Right atrium auricular region (tissue), 2 donors: ENCODE measurements at regions not wholly inside any gene's neighbourhood (a gene's known extent, or its start where the extent isn't known, plus 50 kb on each side); places are given as distances from the start of the nearest gene placed in this dataset.
A peak's percentile ranks its signal among the peaks of the same experiment; 100 is the strongest.

Experiments used
- DNase-seq: peaks from one replicate; pipeline ENCODE4 v3.0.0-alpha.2; 2019; ENCODE audit warnings: low spot score
- H3K27ac ChIP-seq, 2 donors: fragments of 200-600 bp; sonication (generic); 1 replicate in 1 of 2; 2 replicates in 1 of 2; pipeline ENCODE4 v1.5.1; 2016 to 2019
- H3K27me3 ChIP-seq, 2 donors: fragments of 200-600 bp; sonication (generic); one replicate each; pipeline versions ENCODE4 v1.5.1 to v1.6.0; 2017 to 2019
- H3K36me3 ChIP-seq: fragments of 200-600 bp; sonication (generic); one replicate; pipeline ENCODE4 v1.5.1; 2016
- H3K4me1 ChIP-seq, 2 donors: fragments of 200-600 bp; sonication (generic); one replicate each; pipeline versions ENCODE4 v1.5.1 to v1.6.0; 2017 to 2019
- H3K4me3 ChIP-seq, 2 donors: fragments of 200-600 bp; sonication (generic); 1 replicate in 1 of 2; 2 replicates in 1 of 2; pipeline ENCODE4 v1.5.1; 2017 to 2019; ENCODE audit warnings: mild to moderate bottlenecking in 1 of 2, moderate library complexity in 1 of 2
- H3K9me3 ChIP-seq, 2 donors: fragments of 200-600 bp; sonication (generic); one replicate each; pipeline ENCODE4 v1.5.1; 2019
- TF ChIP-seq, protein P1 (sequence below), 2 donors: fragments of 200-600 bp; sonication (generic); IDR thresholded peaks; one replicate each; pipeline ENCODE4 v1.5.1; 2019; ENCODE audit warnings: antibody characterized with exemption in 2 of 2

DNA sequence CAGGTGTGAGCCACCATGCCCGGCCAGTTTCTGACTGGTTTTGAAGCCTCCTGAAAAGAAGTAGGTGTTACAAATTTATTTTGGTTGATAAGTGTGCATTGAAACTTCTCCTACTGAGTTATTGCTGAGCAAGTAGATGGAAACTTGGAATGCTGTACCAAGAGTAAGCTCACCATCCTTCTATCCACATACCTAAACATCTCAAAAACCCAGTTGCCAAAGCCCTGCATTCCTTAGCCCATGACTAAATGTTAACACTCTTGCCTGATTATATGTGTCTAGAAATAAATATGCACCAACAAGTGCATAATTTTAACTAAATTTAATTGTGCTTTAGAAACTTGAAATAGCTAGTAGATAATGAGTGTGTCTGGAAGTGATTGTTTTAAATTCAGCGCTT is 357.8 kb downstream of the DUSP6 start:
- Histone ChIP-seq H3K9me3 (no peaks in the 10 kb centered on the region), H3K27me3 (no peaks in the 10 kb centered on the region), H3K4me1 (no peaks in the 10 kb centered on the region), H3K27ac (no peak overlapping the region), H3K36me3 (no peaks in the 10 kb centered on the region), H3K4me3 (no peak overlapping the region)
- TF ChIP-seq, protein P1, sequence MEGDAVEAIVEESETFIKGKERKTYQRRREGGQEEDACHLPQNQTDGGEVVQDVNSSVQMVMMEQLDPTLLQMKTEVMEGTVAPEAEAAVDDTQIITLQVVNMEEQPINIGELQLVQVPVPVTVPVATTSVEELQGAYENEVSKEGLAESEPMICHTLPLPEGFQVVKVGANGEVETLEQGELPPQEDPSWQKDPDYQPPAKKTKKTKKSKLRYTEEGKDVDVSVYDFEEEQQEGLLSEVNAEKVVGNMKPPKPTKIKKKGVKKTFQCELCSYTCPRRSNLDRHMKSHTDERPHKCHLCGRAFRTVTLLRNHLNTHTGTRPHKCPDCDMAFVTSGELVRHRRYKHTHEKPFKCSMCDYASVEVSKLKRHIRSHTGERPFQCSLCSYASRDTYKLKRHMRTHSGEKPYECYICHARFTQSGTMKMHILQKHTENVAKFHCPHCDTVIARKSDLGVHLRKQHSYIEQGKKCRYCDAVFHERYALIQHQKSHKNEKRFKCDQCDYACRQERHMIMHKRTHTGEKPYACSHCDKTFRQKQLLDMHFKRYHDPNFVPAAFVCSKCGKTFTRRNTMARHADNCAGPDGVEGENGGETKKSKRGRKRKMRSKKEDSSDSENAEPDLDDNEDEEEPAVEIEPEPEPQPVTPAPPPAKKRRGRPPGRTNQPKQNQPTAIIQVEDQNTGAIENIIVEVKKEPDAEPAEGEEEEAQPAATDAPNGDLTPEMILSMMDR (IDR thresholded peaks at IDR 0.05): no peak
- DNase-seq: no peak

GRCh38 chr12:88993651-88994050 is 358.6 kb downstream of the DUSP6 start:
- no peak overlapping the region for H3K27ac ChIP-seq
- TF ChIP-seq, protein P1 (IDR thresholded peaks at IDR 0.05): peak in 1 of 2 donors; percentile 70
- H3K4me3 ChIP-seq: no peak overlapping the region
- H3K4me1 ChIP-seq: no peaks in the 10 kb centered on the region
- H3K27me3 ChIP-seq: no peaks in the 10 kb centered on the region
- no peak for DNase-seq
- H3K36me3 ChIP-seq: no peaks in the 10 kb centered on the region
- no peaks in the 10 kb centered on the region for H3K9me3 ChIP-seq

DNA sequence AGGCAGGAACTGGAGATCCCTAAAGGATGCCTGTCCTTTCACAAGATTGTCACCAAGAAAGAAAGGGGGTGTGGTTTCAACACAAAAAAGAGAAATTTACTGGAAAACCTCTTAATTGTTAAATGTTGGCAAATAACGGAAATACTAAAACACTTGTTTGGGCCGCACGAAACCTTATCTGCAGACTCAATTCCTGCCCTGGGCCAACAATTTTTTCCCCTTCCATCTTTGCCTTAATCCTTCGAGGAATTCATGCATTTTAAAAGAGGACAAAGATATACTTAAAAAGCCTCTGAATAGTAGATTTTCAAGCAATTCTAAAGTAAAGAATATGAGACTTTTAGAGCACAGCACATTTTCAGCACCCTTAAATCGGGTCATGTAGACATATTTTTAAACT is 366.2 kb downstream of the DUSP6 start:
- no peaks in the 10 kb centered on the region for H3K27me3 ChIP-seq
- no peak for DNase-seq
- TF ChIP-seq, protein P1 (IDR thresholded peaks at IDR 0.05): no peak
- no peaks in the 10 kb centered on the region for H3K9me3 ChIP-seq
- no peaks in the 10 kb centered on the region for H3K36me3 ChIP-seq
- no peak overlapping the region for H3K4me3 ChIP-seq
- no peak overlapping the region for H3K27ac ChIP-seq
- no peaks in the 10 kb centered on the region for H3K4me1 ChIP-seq

DNA sequence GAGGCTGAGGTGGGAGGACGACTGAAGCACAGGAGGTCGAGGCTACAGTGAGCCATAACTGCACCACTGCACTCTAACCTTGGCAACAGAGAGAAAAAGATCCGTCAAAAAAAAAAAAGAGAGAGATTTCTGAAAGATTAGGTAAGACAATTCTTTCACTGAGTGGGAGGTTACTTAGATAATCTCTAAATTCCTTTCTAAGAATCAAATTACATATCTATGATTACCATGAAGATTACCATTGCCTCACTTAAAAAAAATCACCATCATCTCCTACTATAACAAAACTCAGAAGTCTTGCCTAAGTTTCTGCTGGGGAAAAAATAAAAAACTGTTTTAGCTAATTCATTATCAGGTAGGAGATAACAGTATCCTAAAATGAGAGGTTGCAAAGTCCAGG is 366.7 kb downstream of the DUSP6 start:
- TF ChIP-seq, protein P1 (IDR thresholded peaks at IDR 0.05): no peak
- no peak overlapping the region for H3K4me3 ChIP-seq
- H3K9me3 ChIP-seq: no peaks in the 10 kb centered on the region
- no peak overlapping the region for H3K27ac ChIP-seq
- H3K36me3 ChIP-seq: no peaks in the 10 kb centered on the region
- no peaks in the 10 kb centered on the region for H3K4me1 ChIP-seq
- H3K27me3 ChIP-seq: no peaks in the 10 kb centered on the region
- no peak for DNase-seq

- Histone ChIP-seq H3K9me3 (no peaks in the 10 kb centered on the region), H3K27me3 (no peaks in the 10 kb centered on the region), H3K4me1 (no peaks in the 10 kb centered on the region), H3K27ac (no peak overlapping the region), H3K36me3 (no peaks in the 10 kb centered on the region), H3K4me3 (no peak overlapping the region)
- no peak for DNase-seq
- TF ChIP-seq, protein P1 (IDR thresholded peaks at IDR 0.05): no peak
Observed at GRCh38 chr12:88985011-88985410, 367.3 kb downstream of the DUSP6 start.

GRCh38 chr12:88982694-88983093 is 369.6 kb downstream of the DUSP6 start:
- Histone ChIP-seq H3K4me1 (no peaks in the 10 kb centered on the region), H3K4me3 (no peak overlapping the region), H3K27me3 (no peaks in the 10 kb centered on the region), H3K27ac (no peak overlapping the region), H3K36me3 (no peaks in the 10 kb centered on the region), H3K9me3 (no peaks in the 10 kb centered on the region)
- TF ChIP-seq, protein P1 (IDR thresholded peaks at IDR 0.05): no peak
- DNase-seq: no peak
